ENCODE measurements at regions not wholly inside any gene's neighbourhood (a gene's known extent, or its start where the extent isn't known, plus 50 kb on each side); places are given as distances from the start of the nearest gene placed in this dataset.

DNA sequence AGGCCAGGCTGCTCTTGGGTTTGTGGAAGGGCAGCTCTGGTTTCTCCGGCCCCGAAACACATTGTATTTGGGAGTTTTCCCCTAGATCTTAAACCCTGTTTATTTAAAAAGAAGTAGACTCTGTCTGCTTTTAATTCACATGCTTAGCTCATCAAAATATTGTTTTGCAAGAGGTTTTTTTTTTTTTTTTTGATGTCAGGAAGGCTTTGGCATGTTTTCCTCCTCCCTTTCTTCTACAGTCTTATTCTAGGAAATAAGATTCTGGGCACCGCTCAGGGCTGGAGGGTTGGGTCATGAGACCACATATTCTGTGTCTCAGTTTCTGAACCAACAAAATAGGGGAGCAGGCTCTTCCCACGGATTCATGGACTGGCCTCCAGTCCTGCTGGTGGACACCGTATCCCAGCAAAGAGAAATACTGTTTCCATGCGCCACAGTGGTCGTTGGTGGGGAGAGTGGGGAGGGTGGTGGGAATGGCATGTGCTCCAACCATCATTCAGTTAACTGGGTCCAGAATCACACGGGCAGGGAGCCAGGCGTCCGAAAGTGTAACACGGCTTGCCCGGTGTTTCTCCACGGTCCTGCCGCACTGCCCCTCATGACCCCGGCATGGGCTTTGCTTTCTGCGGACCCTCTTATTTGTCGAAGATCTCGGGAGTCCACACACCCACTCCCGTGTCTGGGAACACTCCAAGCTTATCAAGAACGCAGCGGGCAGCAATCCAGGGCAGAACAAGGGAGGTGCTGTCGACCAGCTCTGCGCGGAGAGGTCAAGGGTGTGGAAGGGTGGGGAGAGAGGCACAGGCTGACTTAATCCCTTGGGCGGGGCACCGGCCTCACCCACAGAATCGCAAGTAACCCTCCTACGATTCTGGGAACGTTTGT lies 176.7 kb downstream of the GLI2 start:
- TF ChIP-seq NR2C2 (IDR thresholded peaks at IDR 0.05; ENCODE audit: borderline replicate concordance, control insufficient read depth, insufficient read length, low read depth) (no peak), EP300 (IDR thresholded peaks at IDR 0.05; ENCODE audit: borderline replicate concordance in 1 of 2, control insufficient read depth in 1 of 2, low read depth in 2 of 2, low read length in 2 of 2) (no peak)
